ENCODE measurements at regions not wholly inside any gene's neighbourhood (a gene's known extent, or its start where the extent isn't known, plus 50 kb on each side); places are given as distances from the start of the nearest gene placed in this dataset.
"Not testable (repeated sequence)": the region's sequence is repeated elsewhere in the genome, so short reads cannot be mapped to it uniquely, and the experiment has no call there.

- DNase-seq: no peak
Observed at GRCh38 chr4:64216741-64217140, 192.5 kb downstream of the TECRL start.

DNA sequence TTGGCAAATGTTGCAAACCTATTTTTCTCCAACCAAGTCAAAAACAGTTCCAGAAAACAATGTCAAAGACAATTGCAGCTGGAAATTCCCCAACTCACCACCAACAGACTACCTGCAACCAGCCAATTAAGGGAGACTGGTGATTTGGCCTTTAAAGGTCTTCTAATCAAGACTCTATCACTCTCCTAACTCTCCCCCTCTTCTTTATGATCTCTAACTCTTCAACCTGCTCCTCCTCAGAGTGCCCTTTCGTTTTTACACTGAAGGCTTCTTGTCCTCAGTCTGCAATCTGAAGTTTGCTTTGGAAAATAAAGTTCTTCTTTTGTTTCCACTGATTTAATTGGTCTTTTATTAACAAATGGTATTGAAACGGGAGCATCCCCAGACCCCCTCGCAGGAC lies 203.9 kb downstream of the TECRL start:
- no peak for DNase-seq

GRCh38 chr4:64200001-64200555 lies 209.2 kb downstream of the TECRL start:
- no peak for DNase-seq

GRCh38 chr4:64195582-64195981 lies 213.7 kb downstream of the TECRL start:
- no peak for DNase-seq

- DNase-seq: no peak
Observed at GRCh38 chr4:64192731-64193412, 216.4 kb downstream of the TECRL start.

DNA sequence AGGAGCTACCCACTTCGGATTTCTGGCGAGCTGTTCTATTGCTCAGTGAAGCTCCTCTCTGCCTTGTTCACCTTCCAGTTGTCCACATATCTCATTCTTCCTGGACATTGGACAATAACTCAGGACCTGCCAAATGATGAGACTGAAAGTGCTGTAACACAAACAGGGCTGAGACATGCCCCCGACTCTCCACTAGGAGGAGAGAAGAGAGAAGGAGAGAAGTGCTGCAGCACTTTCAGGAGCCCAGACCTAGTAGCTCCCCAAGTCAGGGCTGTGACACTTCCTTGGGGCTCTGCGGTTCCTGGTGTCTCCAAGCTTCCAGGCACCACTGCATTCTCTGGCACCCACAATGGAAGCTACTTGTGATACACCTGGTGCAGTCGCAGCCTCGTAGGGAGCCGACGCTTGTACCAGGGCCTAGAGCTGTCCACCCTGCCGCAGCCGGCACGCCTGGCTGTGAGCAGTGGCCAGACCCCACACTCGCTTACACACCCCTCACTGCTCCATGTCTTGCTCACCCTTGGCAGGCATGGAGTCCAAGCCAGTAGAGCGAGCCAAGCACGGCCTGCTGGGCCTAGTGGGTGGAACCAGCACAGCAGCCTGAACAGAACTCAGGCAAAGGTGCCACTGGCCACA lies 234.9 kb downstream of the TECRL start:
- DNase-seq: no peak

DNA sequence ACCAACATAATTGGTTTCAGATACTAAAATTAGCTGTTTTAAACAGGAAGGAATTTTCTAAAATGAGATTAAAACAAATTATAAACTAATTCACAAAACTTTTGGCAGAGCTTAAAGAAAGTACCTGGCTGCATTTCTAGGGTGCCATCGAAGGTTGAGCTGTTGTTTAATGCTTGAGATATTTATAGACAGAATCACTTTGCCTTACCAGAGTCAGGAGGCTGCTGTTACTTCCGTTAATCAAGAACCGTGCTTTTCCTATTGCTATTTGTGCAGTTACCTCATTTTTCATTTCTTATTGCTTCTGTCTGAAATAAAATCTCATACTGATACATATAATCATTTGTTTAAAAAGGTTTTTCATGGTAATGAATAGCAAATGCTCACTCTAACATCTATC lies 242.9 kb downstream of the TECRL start:
- DNase-seq: no peak

DNA sequence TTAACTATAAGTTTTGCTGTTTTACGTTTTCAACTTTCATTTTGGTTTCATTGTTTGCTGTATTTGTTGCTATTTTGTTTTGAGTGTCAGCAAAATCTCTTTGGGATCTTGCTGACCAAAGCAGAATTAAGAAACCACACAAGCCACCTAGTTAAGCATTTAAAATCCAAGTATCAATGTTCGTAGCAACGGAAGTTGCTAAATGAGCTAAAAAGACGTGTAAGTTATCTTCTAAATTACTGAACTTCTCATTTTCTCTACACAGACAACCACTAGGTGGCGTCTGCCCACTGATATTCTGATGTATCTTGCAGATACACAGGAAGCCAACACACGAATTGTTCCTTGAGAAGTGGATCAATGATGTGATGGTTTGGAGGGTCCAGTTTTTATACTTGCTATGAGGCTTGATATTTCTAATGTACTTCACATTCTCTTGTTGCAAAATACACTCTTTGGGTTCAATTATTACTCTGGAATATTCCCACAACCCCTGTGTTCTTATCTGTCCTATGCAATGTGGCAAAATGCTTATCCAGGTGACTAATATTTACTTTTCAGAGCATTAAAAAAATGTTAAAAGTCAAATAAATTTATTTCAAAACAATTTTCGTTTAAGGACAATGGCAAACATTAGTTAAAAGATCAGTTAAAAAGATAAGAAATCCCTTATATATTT lies 250.5 kb downstream of the TECRL start:
- DNase-seq: peak; percentile 64

DNA sequence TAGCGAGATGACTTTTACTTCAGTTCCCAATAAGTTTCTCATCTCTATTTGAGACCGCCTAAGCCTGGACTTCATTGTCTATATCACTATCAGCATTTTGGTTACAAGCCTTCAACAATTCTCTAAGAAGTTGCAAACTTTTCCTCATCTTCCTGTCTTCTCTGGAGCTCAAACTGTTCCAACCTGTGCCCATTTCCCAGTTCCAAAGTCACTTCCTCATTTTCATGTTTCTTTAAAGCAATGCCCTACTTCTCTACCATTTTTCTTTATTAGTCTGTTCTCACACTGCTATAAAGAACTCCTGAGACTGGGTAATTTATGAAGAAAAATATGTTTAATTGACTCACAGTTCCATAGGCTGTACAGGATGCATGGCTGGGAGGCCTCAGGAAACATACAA lies 251.9 kb downstream of the TECRL start:
- DNase-seq: no peak

GRCh38 chr4:64156253-64156652 lies 253.0 kb downstream of the TECRL start:
- no peak for DNase-seq

DNA sequence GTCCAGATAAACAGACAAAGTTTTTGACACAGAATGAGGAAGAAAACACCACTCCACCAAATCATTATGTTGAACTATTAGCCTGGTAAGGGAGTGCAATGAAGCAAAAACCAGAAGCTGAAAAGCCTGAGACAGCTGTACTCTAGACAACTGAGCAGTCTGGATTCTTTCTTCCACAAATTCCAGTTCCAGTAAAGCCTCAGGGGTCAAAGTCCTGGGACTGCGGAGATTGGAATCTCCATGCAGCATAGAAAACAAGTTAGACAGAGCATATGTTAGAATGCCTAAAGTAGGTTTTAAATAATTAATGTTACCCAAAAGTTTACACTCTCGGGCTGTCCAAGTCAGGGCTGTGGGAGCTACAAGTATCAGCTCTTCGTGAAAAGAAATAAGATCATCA lies 263.2 kb downstream of the TECRL start:
- peak; percentile 57 for DNase-seq

DNA sequence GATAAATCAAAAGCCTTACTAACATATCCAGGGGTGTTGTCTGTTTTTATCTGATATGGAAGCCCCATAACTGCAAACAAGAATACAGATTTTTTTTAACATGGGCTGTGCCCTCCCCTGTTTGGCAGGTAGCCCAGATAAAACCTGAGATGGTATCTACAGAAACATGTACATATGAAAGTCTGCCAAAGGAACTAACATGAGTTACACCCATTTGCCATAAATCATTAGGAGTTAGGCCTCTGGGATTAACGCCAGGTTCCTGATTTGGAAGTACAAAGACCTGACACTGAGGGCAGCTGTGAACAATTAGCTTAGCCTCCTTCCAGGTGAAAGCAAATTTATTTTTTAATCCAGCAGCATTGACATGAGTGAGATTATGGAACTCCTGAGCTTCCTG lies 264.3 kb downstream of the TECRL start:
- DNase-seq: no peak

DNA sequence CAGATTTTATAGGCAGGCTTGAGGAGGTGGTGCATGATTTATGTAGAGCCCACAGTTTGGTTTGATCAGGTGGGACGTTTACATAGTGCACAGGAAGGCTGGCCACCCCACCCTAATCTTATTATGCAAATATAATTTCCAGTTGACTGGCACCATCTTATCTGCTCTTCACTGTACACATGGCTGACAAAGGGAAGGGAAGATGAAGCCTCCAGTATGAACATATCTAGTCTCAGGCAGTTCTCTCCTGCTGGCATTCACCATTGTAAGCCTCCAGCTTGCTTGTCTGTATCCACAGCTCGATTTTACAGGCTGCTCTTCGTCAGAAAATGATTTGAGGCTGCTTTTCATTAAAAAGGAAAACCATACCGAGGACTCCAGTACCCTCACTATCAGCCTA lies 278.3 kb downstream of the TECRL start:
- DNase-seq: no peak

DNA sequence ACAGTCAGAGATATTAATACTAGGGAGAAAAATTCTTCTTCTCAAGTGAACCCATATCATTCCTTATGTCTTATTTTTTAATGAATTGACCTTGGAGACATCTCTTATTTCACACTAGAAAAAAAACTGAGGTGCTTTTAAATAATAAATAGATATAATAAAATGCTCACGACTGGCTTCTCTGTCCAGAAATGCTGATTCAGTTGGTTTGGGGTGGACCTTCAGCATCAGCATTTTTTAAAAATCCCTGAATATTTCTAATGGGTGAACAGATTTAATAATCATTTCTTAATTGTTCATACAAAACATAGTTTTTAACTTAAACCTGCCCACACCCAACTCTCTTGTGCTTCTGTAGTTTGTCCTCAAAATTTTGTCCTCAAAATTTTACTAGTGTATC lies 283.9 kb downstream of the TECRL start:
- no peak for DNase-seq

DNA sequence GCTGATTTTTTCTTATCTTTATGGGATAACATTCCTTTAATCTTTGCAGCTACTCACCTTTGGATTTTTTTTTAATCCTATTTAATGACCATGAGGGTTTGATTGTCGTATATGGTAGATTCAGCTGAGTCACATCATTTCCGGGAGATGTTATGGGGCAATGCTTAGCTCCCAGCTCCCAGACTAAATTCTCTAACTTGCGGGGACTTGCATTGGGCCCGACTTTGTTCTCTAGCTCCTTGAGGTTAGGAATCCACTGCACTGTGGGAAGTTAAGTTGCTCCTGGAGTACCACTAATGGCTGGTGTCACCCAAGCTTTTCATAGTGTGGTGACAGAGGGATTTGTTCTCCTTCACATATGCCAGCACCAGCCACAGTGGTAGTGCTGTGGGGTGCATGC lies 287.4 kb downstream of the TECRL start:
- no peak for DNase-seq

GRCh38 chr4:64105903-64106302 lies 303.3 kb downstream of the TECRL start:
- no peak for DNase-seq

DNA sequence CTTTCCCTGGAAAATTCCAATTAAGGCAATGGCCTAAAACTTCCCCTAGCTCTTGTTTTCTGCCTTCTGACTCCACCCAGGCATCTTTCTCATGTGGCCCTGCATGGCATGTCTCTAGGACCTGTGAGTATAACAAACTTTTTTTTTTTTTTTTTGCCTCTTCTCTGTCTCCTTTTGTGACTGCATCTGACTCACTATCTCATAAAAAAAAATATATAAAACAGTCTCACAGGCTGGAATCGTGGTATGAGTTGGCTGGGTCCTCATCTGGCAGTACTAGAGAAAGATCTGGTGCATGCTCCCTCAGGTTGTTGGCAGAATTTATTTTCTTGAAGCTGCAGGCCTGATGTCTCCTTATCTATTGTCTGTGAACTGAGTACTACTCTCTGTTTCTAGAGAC lies 313.9 kb downstream of the TECRL start:
- no peak for DNase-seq

DNA sequence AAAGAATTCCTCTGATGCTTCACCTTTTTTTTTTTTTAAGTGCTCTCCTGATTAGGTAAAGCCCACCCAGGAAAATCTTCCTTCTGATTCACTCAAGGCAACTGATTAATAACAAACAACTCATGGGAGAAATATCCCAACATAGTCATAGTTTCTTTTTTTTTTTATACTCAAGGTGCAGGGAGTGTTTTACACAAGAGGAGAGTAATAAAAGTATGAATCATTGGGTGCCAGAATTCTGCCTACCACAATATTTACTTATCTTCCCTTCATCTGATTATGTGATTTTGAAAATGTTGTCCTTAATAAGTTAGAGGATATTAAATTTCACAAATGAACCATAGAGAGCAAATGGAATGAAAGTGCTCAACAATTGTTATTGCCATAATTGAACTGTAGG lies 329.9 kb downstream of the TECRL start:
- no peak for DNase-seq

- peak; percentile 52 for DNase-seq
Observed at GRCh38 chr4:64068096-64068495, 341.2 kb downstream of the TECRL start.

DNA sequence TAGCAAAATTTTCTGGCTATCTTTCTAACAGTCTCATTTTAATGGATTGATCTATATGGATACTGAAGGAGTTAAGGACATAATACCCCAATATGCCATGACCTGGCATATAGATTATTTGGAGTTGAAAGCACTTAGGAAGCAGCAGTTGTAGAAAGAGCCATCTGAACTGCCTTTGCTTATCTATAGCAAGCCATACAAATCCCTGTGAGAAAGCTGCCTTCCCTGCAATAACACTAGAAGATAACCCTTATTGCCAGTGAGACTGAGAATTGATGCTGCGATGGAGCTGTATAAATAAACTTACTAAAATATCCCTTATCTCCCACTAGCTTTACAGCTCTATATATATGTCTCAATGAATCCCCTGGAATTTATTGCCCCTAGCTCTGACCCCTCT lies 346.3 kb downstream of the TECRL start:
- DNase-seq: no peak

DNA sequence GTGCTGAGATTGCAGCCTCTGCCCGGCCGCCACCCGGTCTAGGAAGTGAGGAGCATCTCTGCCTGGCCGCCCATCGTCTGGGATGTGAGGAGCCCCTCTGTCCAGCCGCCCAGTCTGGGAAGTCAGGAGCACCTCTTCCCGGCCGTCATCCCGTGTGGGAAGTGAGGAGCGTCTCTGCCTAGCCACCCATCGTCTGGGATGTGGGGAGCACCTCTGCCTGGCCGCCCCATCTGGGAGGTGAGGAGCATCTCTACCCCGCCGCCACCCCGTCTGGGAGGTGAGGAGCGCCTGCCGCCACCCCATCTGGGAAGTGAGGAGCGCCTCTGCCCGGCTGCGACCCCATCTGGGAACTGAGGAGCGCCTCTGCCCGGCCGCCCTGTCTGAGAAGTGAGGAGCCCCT lies 372.2 kb downstream of the TECRL start:
- DNase-seq: not testable (repeated sequence)

DNA sequence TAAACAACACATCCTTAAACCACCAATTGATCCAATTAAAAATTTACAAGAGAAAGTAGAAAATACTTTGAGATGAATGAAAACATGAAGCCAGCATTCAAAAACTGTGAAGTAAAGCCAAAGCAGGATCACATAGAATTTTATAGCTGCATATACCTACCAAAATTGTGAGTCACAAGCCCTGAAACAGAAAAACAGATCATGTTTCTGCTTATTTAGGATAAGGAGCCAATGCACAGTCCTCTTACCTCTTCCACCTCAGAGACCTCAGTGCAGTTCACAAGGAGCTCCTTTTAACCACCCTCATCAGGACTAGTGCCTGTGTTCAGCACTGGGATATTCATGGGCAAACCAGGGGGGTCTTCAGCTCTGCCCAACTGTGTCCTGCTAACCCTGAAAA lies 386.7 kb downstream of the TECRL start:
- no peak for DNase-seq

- DNase-seq: no peak
Observed at GRCh38 chr4:64016893-64017292, 392.4 kb downstream of the TECRL start.

- DNase-seq: no peak
Observed at GRCh38 chr4:64014647-64015046, 394.6 kb downstream of the TECRL start.

All from islet precursor cell (in vitro differentiated cells).